OCI-LY1 (cell line): ENCODE measurements at regions not wholly inside any gene's neighbourhood (a gene's known extent, or its start where the extent isn't known, plus 50 kb on each side); places are given as distances from the start of the nearest gene placed in this dataset.

ENCODE experiments used
- H2AFZ ChIP-seq: fragments of 200-600 bp; sonication (generic), shearing (Covaris generic); 2 replicates; pipeline ENCODE4 v1.6.0; 2014; ENCODE audit warnings: antibody characterized with exemption, mild to moderate bottlenecking, low read length
- H3F3A ChIP-seq: fragments of 200-600 bp; sonication (generic), shearing (Covaris generic); 2 replicates; pipeline ENCODE4 v1.6.0; 2014; ENCODE audit warnings: mild to moderate bottlenecking, antibody characterized with exemption, low read length, moderate library complexity; ENCODE audit not compliant: insufficient read depth
- H3K27ac ChIP-seq: fragments of 200-600 bp; sonication (generic); 2 replicates; pipeline ENCODE4 v1.5.1; 2014; ENCODE audit warnings: low read length, mixed run types, mild to moderate bottlenecking, low read depth; ENCODE audit not compliant: poor library complexity, severe bottlenecking
- H3K27me3 ChIP-seq: fragments of 200-600 bp; sonication (generic); 2 replicates; pipeline ENCODE4 v1.6.0; 2014; ENCODE audit warnings: antibody characterized with exemption, mild to moderate bottlenecking, low read length, moderate library complexity; ENCODE audit not compliant: insufficient read depth
- H3K36me3 ChIP-seq: fragments of 200-600 bp; sonication (generic); 2 replicates; pipeline ENCODE4 v1.6.1; 2014; ENCODE audit warnings: mild to moderate bottlenecking, antibody characterized with exemption, low read length, moderate library complexity, mixed read lengths; ENCODE audit not compliant: insufficient read depth
- H3K4me1 ChIP-seq: fragments of 200-600 bp; sonication (generic); 2 replicates; pipeline ENCODE4 v1.5.1; 2014; ENCODE audit warnings: mild to moderate bottlenecking, low read length, moderate library complexity; ENCODE audit not compliant: insufficient read depth, severe bottlenecking
- H3K4me2 ChIP-seq: fragments of 200-600 bp; sonication (generic), shearing (Covaris generic); 2 replicates; pipeline ENCODE4 v1.6.1; 2014; ENCODE audit warnings: low read length
- H3K4me3 ChIP-seq: fragments of 200-600 bp; sonication (generic); 2 replicates; pipeline ENCODE4 v1.5.1; 2014; ENCODE audit warnings: low read length, low read depth, mild to moderate bottlenecking, mixed read lengths; ENCODE audit not compliant: poor library complexity, severe bottlenecking
- H3K79me2 ChIP-seq: fragments of 200-600 bp; shearing (Covaris generic); 2 replicates; pipeline ENCODE4 v1.6.1; 2016; ENCODE audit warnings: mixed run types, low read length, mixed read lengths; ENCODE audit not compliant: insufficient read depth
- H3K9ac ChIP-seq: fragments of 200-600 bp; sonication (generic), shearing (Covaris generic); 2 replicates; pipeline ENCODE4 v1.6.1; 2014; ENCODE audit warnings: mild to moderate bottlenecking, low read length, mixed read lengths
- H3K9me2 ChIP-seq: fragments of 200-600 bp; sonication (generic), shearing (Covaris generic); 2 replicates; pipeline ENCODE4 v1.6.1; 2014; ENCODE audit warnings: low read depth, mild to moderate bottlenecking, low read length, mixed read lengths
- H3K9me3 ChIP-seq: fragments of 200-600 bp; shearing (Covaris generic); 2 replicates; pipeline ENCODE4 v1.6.1; 2014; ENCODE audit warnings: low read length, mixed read lengths
- H4K20me1 ChIP-seq: fragments of 200-600 bp; sonication (generic), shearing (Covaris generic); 2 replicates; pipeline ENCODE4 v1.6.0; 2016; ENCODE audit warnings: mild to moderate bottlenecking, low read length; ENCODE audit not compliant: insufficient read depth
- EZH2 ChIP-seq: fragments of 200-600 bp; sonication (generic), shearing (Covaris generic); IDR thresholded peaks from 2 replicates; pipeline ENCODE4 v1.8.0; 2017; ENCODE audit warnings: borderline replicate concordance, mixed run types, mild to moderate bottlenecking, antibody characterized with exemption, low read length, moderate library complexity, mixed read lengths
- TF ChIP-seq, protein P1 (sequence below): fragments of 200-600 bp; sonication (generic), shearing (Covaris generic); IDR thresholded peaks from 2 replicates; pipeline ENCODE4 v1.5.1; 2017; ENCODE audit warnings: mild to moderate bottlenecking, antibody characterized with exemption, low read length, moderate library complexity, mixed read lengths

DNA sequence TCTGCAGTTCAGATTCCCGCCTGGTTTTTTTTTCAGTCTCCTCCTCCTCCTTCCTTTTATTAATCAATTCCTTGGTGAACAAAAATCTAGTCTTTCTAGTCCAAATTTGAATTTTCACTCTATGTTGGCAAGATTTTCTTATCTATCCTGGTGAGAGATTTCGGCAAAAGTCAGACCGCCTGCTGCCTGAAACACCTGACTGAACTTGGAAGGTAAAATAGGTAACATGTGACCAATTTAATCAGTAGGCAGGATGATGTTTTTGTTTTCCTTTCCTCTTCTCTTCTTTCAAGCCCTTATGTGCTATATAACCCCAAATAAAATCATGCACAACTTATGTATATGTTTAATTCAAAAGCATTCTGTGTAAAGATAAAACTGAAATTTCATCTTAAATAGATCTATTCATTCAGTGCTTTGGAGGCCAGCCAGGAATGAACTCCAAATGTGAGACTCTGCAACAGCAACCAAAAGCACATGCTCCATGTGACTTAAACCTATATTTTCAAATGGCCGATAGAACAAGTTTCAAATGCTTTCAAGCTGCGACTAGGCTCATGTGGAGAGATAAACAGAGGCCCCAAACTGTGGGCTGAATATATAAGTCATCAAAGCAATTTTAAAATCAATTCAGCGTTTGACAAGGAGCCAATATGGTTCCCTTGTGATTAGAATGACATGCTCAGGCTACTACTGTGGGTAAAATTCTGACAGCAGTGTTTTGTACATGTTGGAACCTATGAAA, 100.4 kb upstream of the SEMA6A start:
- TF ChIP-seq EZH2 = no peak
- TF ChIP-seq, protein P1, sequence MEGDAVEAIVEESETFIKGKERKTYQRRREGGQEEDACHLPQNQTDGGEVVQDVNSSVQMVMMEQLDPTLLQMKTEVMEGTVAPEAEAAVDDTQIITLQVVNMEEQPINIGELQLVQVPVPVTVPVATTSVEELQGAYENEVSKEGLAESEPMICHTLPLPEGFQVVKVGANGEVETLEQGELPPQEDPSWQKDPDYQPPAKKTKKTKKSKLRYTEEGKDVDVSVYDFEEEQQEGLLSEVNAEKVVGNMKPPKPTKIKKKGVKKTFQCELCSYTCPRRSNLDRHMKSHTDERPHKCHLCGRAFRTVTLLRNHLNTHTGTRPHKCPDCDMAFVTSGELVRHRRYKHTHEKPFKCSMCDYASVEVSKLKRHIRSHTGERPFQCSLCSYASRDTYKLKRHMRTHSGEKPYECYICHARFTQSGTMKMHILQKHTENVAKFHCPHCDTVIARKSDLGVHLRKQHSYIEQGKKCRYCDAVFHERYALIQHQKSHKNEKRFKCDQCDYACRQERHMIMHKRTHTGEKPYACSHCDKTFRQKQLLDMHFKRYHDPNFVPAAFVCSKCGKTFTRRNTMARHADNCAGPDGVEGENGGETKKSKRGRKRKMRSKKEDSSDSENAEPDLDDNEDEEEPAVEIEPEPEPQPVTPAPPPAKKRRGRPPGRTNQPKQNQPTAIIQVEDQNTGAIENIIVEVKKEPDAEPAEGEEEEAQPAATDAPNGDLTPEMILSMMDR = no peak
- Histone ChIP-seq H3K9me2 (no peaks in the 10 kb centered on the region), H3K9me3 (no peaks in the 10 kb centered on the region), H3K4me3 (no peak overlapping the region), H3K79me2 (no peaks in the 10 kb centered on the region), H3K27me3 (no peaks in the 10 kb centered on the region), H3K36me3 (no peaks in the 10 kb centered on the region), H3K4me1 (no peaks in the 10 kb centered on the region), H4K20me1 (no peaks in the 10 kb centered on the region), H3K9ac (no peak overlapping the region), H3F3A (no peaks in the 10 kb centered on the region), H2AFZ (no peak overlapping the region), H3K4me2 (no peak overlapping the region), H3K27ac (no peak overlapping the region)

DNA sequence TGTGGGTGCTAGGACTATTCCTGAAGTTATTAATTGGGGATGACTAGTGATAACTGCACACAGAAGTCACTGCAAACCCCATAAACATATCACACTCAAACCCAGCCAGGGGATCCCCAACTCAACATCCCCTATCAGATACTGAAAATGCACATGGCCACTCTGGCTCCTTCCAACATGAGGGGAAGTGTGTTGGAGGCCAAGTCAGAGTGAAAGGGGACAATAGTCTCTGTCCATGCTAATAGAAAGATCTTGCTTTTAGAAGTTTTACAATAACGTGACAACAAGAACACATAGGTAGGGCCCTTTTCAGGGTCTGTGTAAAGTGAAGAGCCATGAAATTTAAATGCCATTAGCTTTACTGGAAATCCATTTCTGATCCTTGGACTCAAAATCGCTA, 98.8 kb upstream of the SEMA6A start:
- Histone ChIP-seq H3F3A (no peaks in the 10 kb centered on the region), H3K9me2 (no peaks in the 10 kb centered on the region), H3K27me3 (no peaks in the 10 kb centered on the region), H3K9ac (no peak overlapping the region), H2AFZ (no peak overlapping the region), H3K4me2 (no peak overlapping the region), H3K9me3 (no peaks in the 10 kb centered on the region), H3K4me1 (no peaks in the 10 kb centered on the region), H3K4me3 (no peak overlapping the region), H4K20me1 (no peaks in the 10 kb centered on the region), H3K79me2 (no peaks in the 10 kb centered on the region), H3K27ac (no peak overlapping the region), H3K36me3 (no peaks in the 10 kb centered on the region)
- no peak for TF ChIP-seq EZH2
- TF ChIP-seq, protein P1 = no peak

- TF ChIP-seq, protein P1 = no peak
- TF ChIP-seq EZH2 = no peak
- no peaks in the 10 kb centered on the region for H3K9me2 ChIP-seq
- H3K9me3 ChIP-seq = no peaks in the 10 kb centered on the region
- H4K20me1 ChIP-seq = no peaks in the 10 kb centered on the region
- H3K27me3 ChIP-seq = no peaks in the 10 kb centered on the region
- H3K4me1 ChIP-seq = no peaks in the 10 kb centered on the region
- H3K36me3 ChIP-seq = no peaks in the 10 kb centered on the region
- H3K4me2 ChIP-seq = no peak overlapping the region
- H3F3A ChIP-seq = no peaks in the 10 kb centered on the region
- no peak overlapping the region for H2AFZ ChIP-seq
- no peak overlapping the region for H3K27ac ChIP-seq
- no peak overlapping the region for H3K4me3 ChIP-seq
- no peak overlapping the region for H3K9ac ChIP-seq
- H3K79me2 ChIP-seq = no peaks in the 10 kb centered on the region
These were observed 97.6 kb upstream of the SEMA6A start for GRCh38 chr5:116672203-116672602.
